ENCODE measurements at regions not wholly inside any gene's neighbourhood (a gene's known extent, or its start where the extent isn't known, plus 50 kb on each side); places are given as distances from the start of the nearest gene placed in this dataset.

DNA sequence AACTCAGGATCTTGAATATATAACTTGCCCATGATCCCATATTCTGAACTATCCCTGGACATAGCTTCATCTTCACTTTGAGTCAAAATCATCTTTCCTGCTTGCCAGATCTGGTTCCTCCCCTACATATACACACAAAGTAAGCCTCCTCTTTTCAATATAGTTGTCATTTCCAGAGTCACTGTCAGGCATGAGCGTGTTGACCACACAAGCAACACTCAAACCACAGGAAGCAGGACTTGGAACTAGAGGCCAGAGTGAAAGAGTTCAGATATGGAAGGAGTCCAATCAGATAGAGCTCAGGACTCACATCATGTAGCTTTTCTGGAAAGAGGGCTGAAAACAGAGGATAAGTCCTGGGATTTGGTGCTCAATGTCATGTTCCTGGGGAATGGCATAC lies 1140.6 kb downstream of the BCL11B start:
- H3K4me1 ChIP-seq (ENCODE audit: insufficient read depth, low read length): no peaks in the 10 kb centered on the region
- no peaks in the 10 kb centered on the region for H3K36me3 ChIP-seq (replicated peaks in 1 of 2; ENCODE audit: control insufficient read depth in 1 of 2, insufficient read depth in 2 of 2, low read length in 2 of 2)
- no peaks in the 10 kb centered on the region; a peak in 1 of 5 replicates for H3K27me3 ChIP-seq (ENCODE audit: control insufficient read depth in 1 of 2, insufficient read depth in 2 of 2, low read length in 2 of 2)
- no peaks in the 10 kb centered on the region for H3K79me2 ChIP-seq (ENCODE audit: insufficient read depth, low read length)
- ATAC-seq (no peak), DNase-seq (ENCODE audit: low spot score) (no peak), FAIRE-seq (no peak)
- H3K4me2 ChIP-seq (ENCODE audit: low read depth, low read length): no peak overlapping the region
- intact Hi-C loops (cut with micrococcal nuclease; ENCODE audit: unreplicated experiment) (no loop called here), in situ Hi-C loops (cut with HindIII; ENCODE audit: extremely low pct_ligation_motif_present, low pct_unique_long_range_greater_than_20kb) (loop anchor here (25.0 kb wide), 1 partner anchor 1131 kb away; the partner anchor contains the start of gene BCL11B)
- peaks cover 68% of the 10 kb centered on the region for H3K9me3 ChIP-seq (ENCODE audit: low read length)
- ChIA-PET CTCF (ENCODE audit: low intra/inter-chr PET ratio, low total read pairs) (no interaction called here), POLR2A (no interaction called here)
- no peak overlapping the region for H3K4me3 ChIP-seq (replicated peaks in 1 of 3; ENCODE audit: insufficient read depth in 1 of 3, low read depth in 2 of 3, low read length in 3 of 3)
- no peak overlapping the region for H3K9ac ChIP-seq (ENCODE audit: insufficient read depth, low read depth, low read length)
- H3K27ac ChIP-seq (ENCODE audit: extremely low read length, insufficient read depth, low read length): no peak overlapping the region
- no peak overlapping the region for H2AFZ ChIP-seq (ENCODE audit: low read length)
- H4K20me1 ChIP-seq (ENCODE audit: insufficient read depth, low read length): no peaks in the 10 kb centered on the region
- TF ChIP-seq, protein P1, sequence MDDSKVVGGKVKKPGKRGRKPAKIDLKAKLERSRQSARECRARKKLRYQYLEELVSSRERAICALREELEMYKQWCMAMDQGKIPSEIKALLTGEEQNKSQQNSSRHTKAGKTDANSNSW (CRISPR knock-in tag; IDR thresholded peaks at IDR 0.05; ENCODE audit: borderline replicate concordance): no peak
- TF ChIP-seq E2F5 (CRISPR knock-in tag; conservative IDR thresholded peaks at IDR 0.05) (no peak), ZNF879 (CRISPR knock-in tag; IDR thresholded peaks at IDR 0.05) (no peak), SIN3B (IDR thresholded peaks at IDR 0.05; ENCODE audit: low read length) (no peak), ZNF10 (CRISPR knock-in tag; IDR thresholded peaks at IDR 0.05; ENCODE audit: borderline replicate concordance, low read depth) (no peak), ZNF264 (CRISPR knock-in tag; IDR thresholded peaks at IDR 0.05) (no peak), ZKSCAN1 (IDR thresholded peaks at IDR 0.05; ENCODE audit: low read length) (no peak), TRIM24 (CRISPR knock-in tag; IDR thresholded peaks at IDR 0.05) (no peak), RXRA (CRISPR knock-in tag; IDR thresholded peaks at IDR 0.05) (no peak), DNMT1 (CRISPR knock-in tag; IDR thresholded peaks at IDR 0.05) (no peak), RORA (CRISPR knock-in tag; IDR thresholded peaks at IDR 0.05) (no peak), RARA (CRISPR knock-in tag; IDR thresholded peaks at IDR 0.05) (no peak)
- TF ChIP-seq, protein P2, sequence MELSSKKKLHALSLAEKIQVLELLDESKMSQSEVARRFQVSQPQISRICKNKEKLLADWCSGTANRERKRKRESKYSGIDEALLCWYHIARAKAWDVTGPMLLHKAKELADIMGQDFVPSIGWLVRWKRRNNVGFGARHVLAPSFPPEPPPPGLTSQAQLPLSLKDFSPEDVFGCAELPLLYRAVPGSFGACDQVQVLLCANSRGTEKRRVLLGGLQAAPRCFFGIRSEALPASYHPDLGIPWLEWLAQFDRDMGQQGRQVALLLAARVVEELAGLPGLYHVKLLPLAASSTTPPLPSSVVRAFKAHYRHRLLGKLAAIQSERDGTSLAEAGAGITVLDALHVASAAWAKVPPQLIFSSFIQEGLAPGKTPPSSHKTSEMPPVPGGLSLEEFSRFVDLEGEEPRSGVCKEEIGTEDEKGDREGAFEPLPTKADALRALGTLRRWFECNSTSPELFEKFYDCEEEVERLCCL (CRISPR knock-in tag; IDR thresholded peaks at IDR 0.05; ENCODE audit: borderline replicate concordance): no peak
- no TSS peak for BruUV-seq (replicated peaks)
- WGBS (ENCODE audit: low lambda C conversion rate): 0% methylated on average over 1 of the region's 1 CpG

Measured in HepG2 (cell line).